ENCODE measurements at regions not wholly inside any gene's neighbourhood (a gene's known extent, or its start where the extent isn't known, plus 50 kb on each side); places are given as distances from the start of the nearest gene placed in this dataset.

GRCh38 chr16:73846356-73846755 is 450.3 kb upstream of the PSMD7 start:
- no peak overlapping the region for H3K4me2 ChIP-seq (ENCODE audit: low read depth, low read length)
- FAIRE-seq: no peak
- H3K4me1 ChIP-seq (ENCODE audit: insufficient read depth, low read length): no peaks in the 10 kb centered on the region
- H2AFZ ChIP-seq (ENCODE audit: low read length): no peak overlapping the region
- in situ Hi-C loops (cut with HindIII; ENCODE audit: extremely low pct_ligation_motif_present, low pct_unique_long_range_greater_than_20kb): no loop called here
- ChIA-PET CTCF (ENCODE audit: low intra/inter-chr PET ratio, low total read pairs) (no interaction called here), POLR2A (no interaction called here)
- no TSS peak for BruUV-seq (replicated peaks)
- no peaks in the 10 kb centered on the region for H3K36me3 ChIP-seq (replicated peaks in 1 of 2; ENCODE audit: control insufficient read depth in 1 of 2, insufficient read depth in 2 of 2, low read length in 2 of 2)
- no peak overlapping the region for H3K4me3 ChIP-seq (replicated peaks in 1 of 3; ENCODE audit: insufficient read depth in 1 of 3, low read depth in 2 of 3, low read length in 3 of 3)
- intact Hi-C loops (cut with micrococcal nuclease; ENCODE audit: unreplicated experiment): no loop called here
- no peak for ATAC-seq
- peaks cover 0 to 8% of the 10 kb centered on the region in 2 experiments; a peak in 2 of 5 replicates for H3K27me3 ChIP-seq (ENCODE audit: control insufficient read depth in 1 of 2, insufficient read depth in 2 of 2, low read length in 2 of 2)
- no peak overlapping the region for H3K9ac ChIP-seq (ENCODE audit: insufficient read depth, low read depth, low read length)
- WGBS (ENCODE audit: low lambda C conversion rate): 36% methylated on average over 7 of the region's 7 CpGs
- no peaks in the 10 kb centered on the region for H4K20me1 ChIP-seq (ENCODE audit: insufficient read depth, low read length)
- H3K9me3 ChIP-seq (ENCODE audit: low read length): no peaks in the 10 kb centered on the region
- no peaks in the 10 kb centered on the region for H3K79me2 ChIP-seq (ENCODE audit: insufficient read depth, low read length)
- H3K27ac ChIP-seq (ENCODE audit: extremely low read length, insufficient read depth, low read length): no peak overlapping the region
- no peak for TF ChIP-seq AGO1 (IDR thresholded peaks at IDR 0.05; ENCODE audit: low read depth, low read length, poor library complexity, severe bottlenecking)
- DNase-seq (ENCODE audit: low spot score): no peak

- ChIA-PET POLR2A (no interaction called here), CTCF (ENCODE audit: low intra/inter-chr PET ratio, low total read pairs) (no interaction called here)
- Histone ChIP-seq H3K4me1 (ENCODE audit: insufficient read depth, low read length) (no peaks in the 10 kb centered on the region), H3K4me2 (ENCODE audit: low read depth, low read length) (no peak overlapping the region), H3K79me2 (ENCODE audit: insufficient read depth, low read length) (no peaks in the 10 kb centered on the region), H3K36me3 (replicated peaks in 1 of 2; ENCODE audit: control insufficient read depth in 1 of 2, insufficient read depth in 2 of 2, low read length in 2 of 2) (no peaks in the 10 kb centered on the region), H3K27ac (ENCODE audit: extremely low read length, insufficient read depth, low read length) (no peak overlapping the region), H3K9ac (ENCODE audit: insufficient read depth, low read depth, low read length) (no peak overlapping the region), H3K9me3 (ENCODE audit: low read length) (no peaks in the 10 kb centered on the region), H2AFZ (ENCODE audit: low read length) (no peak overlapping the region), H3K4me3 (replicated peaks in 1 of 3; ENCODE audit: insufficient read depth in 1 of 3, low read depth in 2 of 3, low read length in 3 of 3) (no peak overlapping the region), H4K20me1 (ENCODE audit: insufficient read depth, low read length) (no peaks in the 10 kb centered on the region), H3K27me3 (ENCODE audit: control insufficient read depth in 1 of 2, insufficient read depth in 2 of 2, low read length in 2 of 2) (peaks cover 0 to 9% of the 10 kb centered on the region in 2 experiments; a peak in 3 of 5 replicates)
- no TSS peak for BruUV-seq (replicated peaks)
- ATAC-seq: no peak
- in situ Hi-C loops (cut with HindIII; ENCODE audit: extremely low pct_ligation_motif_present, low pct_unique_long_range_greater_than_20kb): no loop called here
- no peak for DNase-seq (ENCODE audit: low spot score)
- FAIRE-seq: no peak
- TF ChIP-seq NR1H2 (CRISPR knock-in tag; IDR thresholded peaks at IDR 0.05; ENCODE audit: borderline replicate concordance, low read depth): no peak
- no peak for TF ChIP-seq MNT (IDR thresholded peaks at IDR 0.05)
- TF ChIP-seq ZNF451 (CRISPR knock-in tag; IDR thresholded peaks at IDR 0.05): no peak
- TF ChIP-seq DDIT3 (CRISPR knock-in tag; IDR thresholded peaks at IDR 0.05): no peak
- no peak for TF ChIP-seq NPAS2 (CRISPR knock-in tag; IDR thresholded peaks at IDR 0.05; ENCODE audit: borderline replicate concordance)
- TF ChIP-seq SNAI1 (CRISPR knock-in tag; IDR thresholded peaks at IDR 0.05; ENCODE audit: borderline replicate concordance): no peak
- no peak for TF ChIP-seq FOXK2 (IDR thresholded peaks at IDR 0.05)
- intact Hi-C loops (cut with micrococcal nuclease; ENCODE audit: unreplicated experiment): no loop called here
- 45% methylated on average over 3 of the region's 3 CpGs for WGBS (ENCODE audit: low lambda C conversion rate)
Observed at GRCh38 chr16:73846007-73846330, 450.6 kb upstream of the PSMD7 start.

All from HepG2 (cell line).